Mucosa of stomach (tissue), 1 donor: ENCODE measurements at regions not wholly inside any gene's neighbourhood (a gene's known extent, or its start where the extent isn't known, plus 50 kb on each side); places are given as distances from the start of the nearest gene placed in this dataset.
"Not testable (repeated sequence)": the region's sequence is repeated elsewhere in the genome, so short reads cannot be mapped to it uniquely, and the experiment has no call there.

Source experiments
- H3K27me3 ChIP-seq: one replicate; pipeline ENCODE4 v1.7.0; 2013; ENCODE audit warnings: mild to moderate bottlenecking, low read length; ENCODE audit not compliant: control insufficient read depth, insufficient read depth
- H3K36me3 ChIP-seq: one replicate; pipeline ENCODE4 v1.7.0; 2013; ENCODE audit warnings: low read length; ENCODE audit not compliant: control insufficient read depth, insufficient read depth
- H3K4me1 ChIP-seq: one replicate; pipeline ENCODE4 v1.7.0; 2013; ENCODE audit warnings: mild to moderate bottlenecking, low read length; ENCODE audit not compliant: control insufficient read depth, insufficient read depth
- H3K4me3 ChIP-seq: one replicate; pipeline ENCODE4 v1.7.0; 2013; ENCODE audit warnings: low read length
- H3K9ac ChIP-seq: one replicate; pipeline ENCODE4 v1.7.0; 2013; ENCODE audit warnings: mild to moderate bottlenecking, low read length, moderate library complexity
- H3K9me3 ChIP-seq: one replicate; pipeline ENCODE4 v1.7.0; 2013; ENCODE audit warnings: mild to moderate bottlenecking, low read length, moderate library complexity; ENCODE audit not compliant: control insufficient read depth
- donor health status: Pancreatic carcinoma.

DNA sequence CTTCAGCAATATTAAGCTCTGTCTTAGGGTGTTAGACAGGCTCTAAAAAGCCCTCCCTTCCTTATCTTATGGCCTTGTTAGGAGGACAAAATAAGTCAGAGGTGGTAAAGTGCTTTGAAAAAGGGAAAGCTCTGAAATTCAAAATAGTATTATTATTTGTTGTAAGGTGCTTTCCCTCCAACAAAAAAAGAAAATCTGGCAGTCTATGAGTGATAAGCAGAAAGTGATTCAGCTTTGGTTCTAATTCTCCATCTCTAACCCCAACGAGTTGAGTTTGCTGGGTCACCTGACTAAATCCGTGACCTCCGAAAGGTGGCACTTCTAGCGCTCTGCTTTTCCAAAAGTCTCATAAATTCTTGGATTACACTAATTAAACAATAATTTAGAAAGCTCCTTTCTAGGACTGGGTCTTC lies 305.1 kb downstream of the BCL2L11 start:
- H3K4me3 ChIP-seq, H3K36me3 ChIP-seq, H3K9ac ChIP-seq, H3K9me3 ChIP-seq, H3K27me3 ChIP-seq, H3K4me1 ChIP-seq: not testable (repeated sequence)

- H3K9ac ChIP-seq, H3K4me1 ChIP-seq, H3K27me3 ChIP-seq: not testable (repeated sequence)
Observed at GRCh38 chr2:111427346-111427745, 306.6 kb downstream of the BCL2L11 start.

GRCh38 chr2:111428915-111429314 lies 308.2 kb downstream of the BCL2L11 start:
- H3K9me3 ChIP-seq, H3K27me3 ChIP-seq: not testable (repeated sequence)

More at GRCh38 chr2:111427346-111427745, 306.6 kb downstream of the BCL2L11 start:
- not testable (repeated sequence) for H3K4me3 ChIP-seq, H3K9me3 ChIP-seq, H3K36me3 ChIP-seq

DNA sequence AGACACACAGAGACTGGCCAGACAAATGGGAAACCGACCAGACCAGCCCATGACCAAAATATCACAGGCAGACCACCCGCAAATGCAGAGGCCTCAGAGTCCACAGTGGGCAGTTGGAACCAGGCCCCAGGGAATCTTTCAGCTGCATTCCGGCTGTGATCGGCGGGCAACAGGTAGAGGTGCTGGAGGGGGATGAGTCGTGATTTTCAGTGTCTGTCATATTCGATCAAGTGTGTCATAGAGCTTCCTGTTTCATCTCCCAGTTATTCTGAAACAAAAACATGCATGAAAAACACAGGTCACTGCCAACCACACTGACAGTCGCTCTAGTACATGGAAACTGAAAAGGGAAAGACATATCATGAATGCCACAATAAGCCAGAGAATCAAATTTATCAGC lies 308.6 kb downstream of the BCL2L11 start:
- H3K4me3 ChIP-seq, H3K36me3 ChIP-seq, H3K27me3 ChIP-seq, H3K4me1 ChIP-seq, H3K9me3 ChIP-seq, H3K9ac ChIP-seq: not testable (repeated sequence)

More at GRCh38 chr2:111428915-111429314, 308.2 kb downstream of the BCL2L11 start:
- not testable (repeated sequence) for H3K4me1 ChIP-seq, H3K36me3 ChIP-seq, H3K9ac ChIP-seq, H3K4me3 ChIP-seq

- not testable (repeated sequence) for H3K27me3 ChIP-seq, H3K36me3 ChIP-seq, H3K9ac ChIP-seq, H3K4me1 ChIP-seq, H3K4me3 ChIP-seq, H3K9me3 ChIP-seq
Observed at GRCh38 chr2:111430817-111431661, 310.3 kb downstream of the BCL2L11 start.

GRCh38 chr2:111432423-111432822 lies 311.7 kb downstream of the BCL2L11 start:
- H3K9ac ChIP-seq, H3K4me1 ChIP-seq, H3K27me3 ChIP-seq, H3K9me3 ChIP-seq, H3K36me3 ChIP-seq, H3K4me3 ChIP-seq: not testable (repeated sequence)

- not testable (repeated sequence) for H3K9me3 ChIP-seq, H3K4me1 ChIP-seq, H3K4me3 ChIP-seq, H3K9ac ChIP-seq, H3K36me3 ChIP-seq, H3K27me3 ChIP-seq
Observed at GRCh38 chr2:111432916-111433499, 312.3 kb downstream of the BCL2L11 start.

GRCh38 chr2:111433892-111434607 lies 313.3 kb downstream of the BCL2L11 start:
- H3K9ac ChIP-seq, H3K4me1 ChIP-seq, H3K4me3 ChIP-seq, H3K9me3 ChIP-seq, H3K36me3 ChIP-seq, H3K27me3 ChIP-seq: not testable (repeated sequence)

DNA sequence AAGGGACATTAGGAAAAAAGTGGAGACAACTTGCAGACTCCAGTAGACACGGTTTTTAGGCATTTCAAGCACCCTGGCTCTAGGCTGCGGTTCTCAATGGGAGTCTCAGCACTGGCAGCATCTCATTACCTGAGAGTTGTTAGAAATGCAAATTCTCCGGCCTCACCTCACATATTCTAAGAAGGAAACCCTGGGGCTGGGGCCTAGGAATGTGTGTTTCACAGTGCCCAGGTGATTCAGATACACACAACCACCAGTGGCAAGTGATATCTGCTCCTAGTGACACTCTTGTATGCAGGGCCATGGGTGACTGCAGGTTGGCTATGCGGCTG lies 313.9 kb downstream of the BCL2L11 start:
- H3K36me3 ChIP-seq, H3K4me1 ChIP-seq, H3K4me3 ChIP-seq, H3K27me3 ChIP-seq, H3K9me3 ChIP-seq, H3K9ac ChIP-seq: not testable (repeated sequence)

DNA sequence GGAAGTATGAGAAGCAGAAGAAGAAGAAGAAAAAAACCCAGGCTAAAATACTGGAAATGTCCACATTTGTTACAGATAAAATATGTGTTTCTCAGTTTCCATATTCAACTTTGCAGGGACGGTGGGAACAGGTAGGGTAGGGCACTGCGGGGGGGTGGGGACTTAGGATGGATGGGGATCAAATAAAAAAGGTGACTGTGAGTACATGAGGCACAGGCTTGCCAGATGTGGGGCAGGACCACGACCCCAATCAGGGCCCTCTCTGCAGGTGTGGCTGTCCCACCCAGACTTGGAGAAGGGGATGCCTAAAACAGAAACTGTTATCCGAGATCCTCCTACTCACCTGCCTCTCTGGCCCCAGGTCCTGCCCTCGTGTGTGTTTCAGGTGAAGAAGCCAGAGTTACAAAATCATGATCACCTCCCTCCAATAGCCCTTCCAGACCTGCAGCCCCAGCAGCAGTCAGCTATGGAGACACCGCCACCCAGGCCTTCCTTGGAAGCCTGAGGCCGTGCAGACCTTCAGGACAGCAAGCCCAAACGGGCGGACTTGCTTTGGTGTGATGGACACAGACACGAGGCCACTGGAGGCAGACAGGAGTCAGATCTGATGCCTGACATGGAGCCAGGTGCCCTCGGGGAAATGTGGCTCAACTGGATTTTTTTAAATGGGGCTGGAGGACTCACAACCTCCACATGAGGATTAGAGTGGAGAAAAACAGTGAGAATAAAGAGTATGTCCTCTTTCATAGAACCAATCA lies 315.0 kb downstream of the BCL2L11 start:
- H3K4me3 ChIP-seq, H3K9ac ChIP-seq, H3K4me1 ChIP-seq, H3K27me3 ChIP-seq, H3K9me3 ChIP-seq, H3K36me3 ChIP-seq: not testable (repeated sequence)

- H3K36me3 ChIP-seq, H3K27me3 ChIP-seq, H3K9ac ChIP-seq, H3K9me3 ChIP-seq, H3K4me1 ChIP-seq, H3K4me3 ChIP-seq: not testable (repeated sequence)
Observed at GRCh38 chr2:111436411-111436810, 315.7 kb downstream of the BCL2L11 start.
